Upper lobe of left lung (tissue), 6 donors: ENCODE measurements at regions not wholly inside any gene's neighbourhood (a gene's known extent, or its start where the extent isn't known, plus 50 kb on each side); places are given as distances from the start of the nearest gene placed in this dataset.

Experiments
- ATAC-seq, 2 donors: fragments of 200-7000 bp; cut with Tn5 transposase; one replicate each; pipeline ENCODE4 v1.9.1; 2022; ENCODE audit warnings: mild to moderate bottlenecking in 2 of 2, moderate library complexity in 2 of 2; ENCODE audit not compliant: low FRiP score in 2 of 2
- DNase-seq, 2 donors: peaks; one replicate each; pipeline ENCODE4 v3.0.0-alpha.2; 2019 to 2020
- H3K27ac ChIP-seq, 4 donors: fragments of 200-600 bp; sonication (generic); one replicate each; pipeline ENCODE4 v1.5.1; 2016 to 2019
- H3K27me3 ChIP-seq, 4 donors: fragments of 200-600 bp; sonication (generic); one replicate each; pipeline ENCODE4 v1.5.1; 2017 to 2019
- H3K36me3 ChIP-seq, 4 donors: fragments of 200-600 bp; sonication (generic); one replicate each; pipeline ENCODE4 v1.5.1; 2016 to 2019
- H3K4me1 ChIP-seq, 4 donors: fragments of 200-600 bp; sonication (generic); one replicate each; pipeline ENCODE4 v1.5.1; 2018 to 2019
- H3K4me3 ChIP-seq, 4 donors: fragments of 200-600 bp; sonication (generic); one replicate each; pipeline ENCODE4 v1.5.1; 2017 to 2019; ENCODE audit warnings: mild to moderate bottlenecking in 2 of 4, moderate library complexity in 1 of 4
- H3K9me3 ChIP-seq, 4 donors: fragments of 200-600 bp; sonication (generic); one replicate each; pipeline ENCODE4 v1.5.1; 2018 to 2019
- EP300 ChIP-seq, 4 donors: sonication (generic); formaldehyde crosslinking; IDR thresholded peaks; one replicate each; pipeline ENCODE4 v1.5.1; 2017; ENCODE audit warnings: antibody characterized with exemption in 4 of 4, control low read depth in 2 of 4
- POLR2A ChIP-seq, 4 donors: fragments of 450-650 bp; IDR thresholded peaks; one replicate each; pipeline ENCODE4 v1.5.1; 2016 to 2017; ENCODE audit warnings: antibody characterized with exemption in 4 of 4, mild to moderate bottlenecking in 2 of 4
- POLR2AphosphoS5 ChIP-seq, 2 donors: sonication (generic); formaldehyde crosslinking; IDR thresholded peaks; one replicate each; pipeline ENCODE4 v1.5.1; 2017; ENCODE audit warnings: antibody characterized with exemption in 2 of 2
- WGBS, 2 donors: methylation state at CpG; one replicate each; pipeline ENCODE4 v1.1.5; 2017 to 2018; 5-methylcytosine and 5-hydroxymethylcytosine counted together
- TF ChIP-seq, protein P1 (sequence below), 6 experiments: fragments of 450-650 bp in 4 of 6; fragments of 200-600 bp in 2 of 6; sonication (generic) in 2 of 6; IDR thresholded peaks; one replicate each; pipeline ENCODE4 v1.5.1; 2016 to 2019; ENCODE audit warnings: antibody characterized with exemption in 6 of 6
- donor health status: DM: no; HTN: no; CAD: no; lungs with moderate emphysema.
- donor health status: DM: no; HTN: yes; CAD: no; lungs with severe emphysema.

- H3K9me3 ChIP-seq, result no peaks in the 10 kb centered on the region
- H3K4me1 ChIP-seq, result peaks cover 0 to 11% (median 0%) of the 10 kb centered on the region in 4 donors
- no peak overlapping the region for H3K4me3 ChIP-seq
- H3K27ac ChIP-seq, result no peak overlapping the region
- DNase-seq (no peak), ATAC-seq (peak in 1 of 2 donors; percentile 7)
- TF ChIP-seq POLR2AphosphoS5 (IDR thresholded peaks at IDR 0.05) (no peak), EP300 (IDR thresholded peaks at IDR 0.05) (no peak), POLR2A (IDR thresholded peaks at IDR 0.05) (no peak)
- TF ChIP-seq, protein P1, sequence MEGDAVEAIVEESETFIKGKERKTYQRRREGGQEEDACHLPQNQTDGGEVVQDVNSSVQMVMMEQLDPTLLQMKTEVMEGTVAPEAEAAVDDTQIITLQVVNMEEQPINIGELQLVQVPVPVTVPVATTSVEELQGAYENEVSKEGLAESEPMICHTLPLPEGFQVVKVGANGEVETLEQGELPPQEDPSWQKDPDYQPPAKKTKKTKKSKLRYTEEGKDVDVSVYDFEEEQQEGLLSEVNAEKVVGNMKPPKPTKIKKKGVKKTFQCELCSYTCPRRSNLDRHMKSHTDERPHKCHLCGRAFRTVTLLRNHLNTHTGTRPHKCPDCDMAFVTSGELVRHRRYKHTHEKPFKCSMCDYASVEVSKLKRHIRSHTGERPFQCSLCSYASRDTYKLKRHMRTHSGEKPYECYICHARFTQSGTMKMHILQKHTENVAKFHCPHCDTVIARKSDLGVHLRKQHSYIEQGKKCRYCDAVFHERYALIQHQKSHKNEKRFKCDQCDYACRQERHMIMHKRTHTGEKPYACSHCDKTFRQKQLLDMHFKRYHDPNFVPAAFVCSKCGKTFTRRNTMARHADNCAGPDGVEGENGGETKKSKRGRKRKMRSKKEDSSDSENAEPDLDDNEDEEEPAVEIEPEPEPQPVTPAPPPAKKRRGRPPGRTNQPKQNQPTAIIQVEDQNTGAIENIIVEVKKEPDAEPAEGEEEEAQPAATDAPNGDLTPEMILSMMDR (IDR thresholded peaks at IDR 0.05), result no peak
- no peaks in the 10 kb centered on the region for H3K27me3 ChIP-seq
- WGBS, 2 donors, result 95 to 97% methylated on average over 9 of the region's 9 CpGs
- H3K36me3 ChIP-seq, result no peaks in the 10 kb centered on the region
Measured at GRCh38 chr12:93019212-93019927, 90.3 kb upstream of the EEA1 start.

DNA sequence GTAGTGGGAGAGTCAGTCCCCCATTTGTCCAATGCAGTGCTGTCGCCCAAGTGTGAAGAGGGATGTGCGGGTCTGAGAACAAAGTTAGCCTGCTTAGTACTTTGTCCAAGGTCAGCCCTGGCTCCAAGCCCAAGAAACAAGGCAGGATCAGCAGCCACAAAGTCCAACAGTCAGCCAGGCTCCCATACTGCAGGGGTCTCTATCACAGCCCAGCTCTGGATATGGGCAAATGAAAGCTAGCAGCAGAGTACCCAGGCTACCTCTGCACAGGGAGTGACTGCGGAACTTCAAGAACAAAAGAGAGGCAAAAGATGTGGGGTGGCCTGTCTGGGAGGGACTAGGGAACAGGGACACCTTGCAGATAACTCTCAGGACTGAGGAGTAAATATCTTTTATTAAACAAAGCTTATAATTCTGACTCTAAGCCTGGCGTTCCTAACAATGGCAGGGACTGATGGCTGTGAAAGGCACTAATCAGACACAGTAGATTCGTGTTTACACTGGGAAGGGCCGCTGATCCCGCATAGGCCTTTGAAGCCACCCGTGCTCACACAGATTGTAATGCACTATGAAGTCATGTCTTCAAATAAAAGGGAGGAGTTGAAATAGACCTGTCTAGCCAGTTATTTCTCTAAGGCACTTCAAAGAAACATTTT, 91.0 kb upstream of the EEA1 start:
- H3K27ac ChIP-seq, result no peak overlapping the region
- peak in 1 of 2 donors; percentile 56 for DNase-seq
- no peaks in the 10 kb centered on the region for H3K36me3 ChIP-seq
- H3K27me3 ChIP-seq, result no peaks in the 10 kb centered on the region
- no peak overlapping the region for H3K4me3 ChIP-seq
- TF ChIP-seq POLR2AphosphoS5 (IDR thresholded peaks at IDR 0.05) (no peak), POLR2A (IDR thresholded peaks at IDR 0.05) (no peak), EP300 (IDR thresholded peaks at IDR 0.05) (no peak)
- TF ChIP-seq, protein P1 (IDR thresholded peaks at IDR 0.05), result no peak
- H3K4me1 ChIP-seq, result peaks cover 0 to 11% (median 0%) of the 10 kb centered on the region in 4 donors
- WGBS, 2 donors, result 60 to 63% methylated on average over 8 of the region's 8 CpGs
- ATAC-seq, result peak; percentile 26 to 69
- H3K9me3 ChIP-seq, result no peaks in the 10 kb centered on the region

DNA sequence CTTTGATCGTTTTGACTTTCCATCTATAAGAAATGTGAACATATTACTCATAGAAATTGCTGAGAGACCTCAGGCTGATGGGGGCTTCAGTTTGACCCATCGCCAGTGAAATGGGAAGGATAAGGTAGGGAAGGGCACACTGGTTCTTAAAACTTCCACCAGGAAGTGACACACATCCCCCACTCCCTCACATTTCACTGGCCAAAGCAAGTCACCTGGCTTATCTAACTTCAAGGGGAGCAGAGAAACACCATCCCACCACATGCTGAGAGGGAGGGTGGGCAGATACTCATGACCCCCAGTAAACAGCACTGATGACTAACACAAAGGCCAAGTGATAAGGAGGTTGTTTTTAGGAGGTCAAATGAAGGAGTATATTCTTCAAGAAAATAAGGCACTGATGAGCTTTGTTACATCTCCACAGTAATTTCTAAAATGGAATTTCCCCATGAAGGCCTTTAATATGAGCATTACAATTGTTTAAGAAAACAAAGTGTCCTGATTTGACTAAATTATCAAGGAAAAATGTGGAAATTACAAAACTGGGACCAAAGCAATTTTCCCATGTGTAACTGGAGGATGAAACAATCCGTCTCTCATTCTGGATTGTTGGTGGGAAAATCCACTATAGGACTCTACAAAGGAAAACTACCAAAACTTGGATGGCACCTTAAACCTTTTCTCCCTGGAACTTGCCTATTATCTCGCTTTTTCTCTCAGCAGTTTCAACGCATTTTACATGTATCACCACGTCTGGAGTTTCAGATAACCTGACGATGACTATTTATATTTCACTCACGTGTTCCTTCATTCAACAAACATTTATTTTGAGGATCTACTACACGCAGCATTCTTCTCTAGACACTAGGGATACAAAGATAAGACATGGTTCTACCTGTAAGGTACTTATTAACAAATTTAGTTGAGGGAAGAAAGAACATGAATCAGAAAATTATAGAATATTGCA, 91.8 kb upstream of the EEA1 start:
- ATAC-seq (no peak), DNase-seq (no peak)
- H3K4me3 ChIP-seq, result no peak overlapping the region
- no peaks in the 10 kb centered on the region for H3K27me3 ChIP-seq
- no peaks in the 10 kb centered on the region for H3K9me3 ChIP-seq
- H3K4me1 ChIP-seq, result peaks cover 0 to 11% (median 0%) of the 10 kb centered on the region in 4 donors
- no peaks in the 10 kb centered on the region for H3K36me3 ChIP-seq
- H3K27ac ChIP-seq, result no peak overlapping the region
- WGBS, 2 donors, result 75% methylated on average over 9 of the region's 9 CpGs
- TF ChIP-seq, protein P1 (IDR thresholded peaks at IDR 0.05), result no peak
- TF ChIP-seq POLR2A (IDR thresholded peaks at IDR 0.05) (no peak), EP300 (IDR thresholded peaks at IDR 0.05) (no peak), POLR2AphosphoS5 (IDR thresholded peaks at IDR 0.05) (no peak)

DNA sequence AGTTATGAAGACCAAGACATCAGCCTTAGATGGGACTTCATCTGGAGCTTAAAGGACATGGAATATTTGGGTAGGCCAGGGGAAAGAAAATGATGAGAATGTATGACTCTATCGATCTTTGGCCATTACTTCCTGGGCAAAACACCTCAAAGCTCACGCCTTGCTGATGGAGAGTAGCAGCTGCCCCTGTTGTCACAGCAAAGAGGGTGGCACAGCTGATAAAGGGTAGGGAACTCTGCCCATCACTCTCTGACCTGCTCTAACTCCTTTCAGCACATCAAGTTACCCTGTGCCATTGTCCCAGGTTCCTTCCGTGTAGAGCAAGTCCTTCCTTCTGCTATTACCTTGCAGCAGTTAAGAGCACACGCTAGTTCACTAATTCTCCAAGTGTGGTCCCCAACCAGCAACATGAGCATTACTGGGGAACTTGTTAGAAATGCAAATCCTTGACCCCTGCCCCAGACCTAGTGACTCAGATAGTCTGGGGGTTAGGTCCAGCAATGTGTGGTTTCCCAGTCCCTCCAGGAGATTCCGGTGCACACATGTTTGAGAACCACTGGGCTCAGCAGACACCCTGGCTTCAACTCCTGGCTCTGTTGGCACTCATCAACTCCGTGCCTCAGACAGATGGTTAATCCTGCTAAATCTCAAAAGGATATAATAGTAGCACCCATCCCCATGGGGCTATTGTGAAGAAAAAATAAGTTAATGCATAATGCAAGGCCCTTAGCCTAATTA, 93.7 kb upstream of the EEA1 start:
- WGBS, 2 donors, result 92 to 96% methylated on average over 6 of the region's 6 CpGs
- Histone ChIP-seq H3K27me3 (no peaks in the 10 kb centered on the region), H3K9me3 (no peaks in the 10 kb centered on the region), H3K27ac (no peak overlapping the region), H3K4me1 (peaks cover 0 to 11% (median 0%) of the 10 kb centered on the region in 4 donors), H3K4me3 (no peak overlapping the region), H3K36me3 (no peaks in the 10 kb centered on the region)
- DNase-seq (no peak), ATAC-seq (no peak)
- TF ChIP-seq POLR2AphosphoS5 (IDR thresholded peaks at IDR 0.05) (no peak), POLR2A (IDR thresholded peaks at IDR 0.05) (no peak), EP300 (IDR thresholded peaks at IDR 0.05) (no peak)
- TF ChIP-seq, protein P1 (IDR thresholded peaks at IDR 0.05), result no peak
